Neuronal stem cell (in vitro differentiated cells): ENCODE measurements at regions not wholly inside any gene's neighbourhood (a gene's known extent, or its start where the extent isn't known, plus 50 kb on each side); places are given as distances from the start of the nearest gene placed in this dataset.
"Not testable (repeated sequence)": the region's sequence is repeated elsewhere in the genome, so short reads cannot be mapped to it uniquely, and the experiment has no call there.

Experiments used
- DNase-seq: peaks from one replicate; pipeline ENCODE4 v3.0.0-alpha.2; 2013; ENCODE audit warnings: low spot score
- H2AFZ ChIP-seq: one replicate; pipeline ENCODE4 v1.6.1; 2013; ENCODE audit warnings: mild to moderate bottlenecking, low read length, inconsistent platforms
- H2AK5ac ChIP-seq: 2 replicates; pipeline ENCODE4 v1.6.1; 2013; ENCODE audit warnings: low read depth, mild to moderate bottlenecking, inconsistent platforms, low read length, moderate library complexity, mixed read lengths
- H2BK120ac ChIP-seq: 2 replicates; pipeline ENCODE4 v1.6.1; 2013; ENCODE audit warnings: low read depth, mild to moderate bottlenecking, inconsistent platforms, low read length, moderate library complexity, mixed read lengths
- H2BK12ac ChIP-seq: one replicate; pipeline ENCODE4 v1.6.1; 2013; ENCODE audit warnings: low read length, inconsistent platforms
- H2BK15ac ChIP-seq: 2 replicates; pipeline ENCODE4 v1.6.1; 2013; ENCODE audit warnings: mild to moderate bottlenecking, low read length, inconsistent platforms, mixed read lengths
- H2BK5ac ChIP-seq: one replicate; pipeline ENCODE4 v1.6.1; 2013; ENCODE audit warnings: inconsistent platforms, mild to moderate bottlenecking, low read length, moderate library complexity
- H3K14ac ChIP-seq: one replicate; pipeline ENCODE4 v1.6.1; 2013; ENCODE audit warnings: low read length, inconsistent platforms
- H3K18ac ChIP-seq: 2 replicates; pipeline ENCODE4 v1.6.1; 2013; ENCODE audit warnings: low read length, inconsistent platforms
- H3K23ac ChIP-seq: 2 replicates; pipeline ENCODE4 v1.6.1; 2013; ENCODE audit warnings: low read depth, mild to moderate bottlenecking, mixed read lengths, low read length, inconsistent platforms; ENCODE audit not compliant: poor library complexity
- H3K27ac ChIP-seq: replicated peaks from 3 replicates; pipeline ENCODE4 v1.5.1; 2013; ENCODE audit warnings: low read length, inconsistent platforms
- H3K27me3 ChIP-seq, 3 experiments: 2 replicates each; pipeline ENCODE4 v1.6.1; 2013; ENCODE audit warnings: low read length in 3 of 3, mild to moderate bottlenecking in 2 of 3, inconsistent platforms in 1 of 3, low read depth in 1 of 3, mixed read lengths in 1 of 3, moderate library complexity in 1 of 3; ENCODE audit not compliant: control insufficient read depth in 3 of 3, insufficient read depth in 3 of 3
- H3K36me3 ChIP-seq, 2 donors: replicated peaks in 1 of 2; 2 replicates each; pipeline ENCODE4 v1.6.1; 2013; ENCODE audit warnings: low read length in 2 of 2; ENCODE audit not compliant: control insufficient read depth in 2 of 2, insufficient read depth in 2 of 2
- H3K4ac ChIP-seq: 2 replicates; pipeline ENCODE4 v1.6.1; 2013; ENCODE audit warnings: inconsistent platforms, mild to moderate bottlenecking, low read length, moderate library complexity
- H3K4me1 ChIP-seq, 2 donors: 1 replicate in 1 of 2; 2 replicates in 1 of 2; pipeline ENCODE4 v1.6.1; 2013; ENCODE audit warnings: low read length in 2 of 2, low read depth in 1 of 2; ENCODE audit not compliant: control insufficient read depth in 2 of 2, insufficient read depth in 1 of 2
- H3K4me2 ChIP-seq: one replicate; pipeline ENCODE4 v1.6.1; 2013; ENCODE audit warnings: mild to moderate bottlenecking, low read length, inconsistent platforms; ENCODE audit not compliant: insufficient read depth, poor library complexity, severe bottlenecking
- H3K4me3 ChIP-seq, 2 donors: 2 replicates each; pipeline ENCODE4 v1.5.1; 2013; ENCODE audit warnings: low read length in 2 of 2, mild to moderate bottlenecking in 2 of 2, inconsistent platforms in 1 of 2, moderate library complexity in 1 of 2
- H3K79me1 ChIP-seq: one replicate; pipeline ENCODE4 v1.6.1; 2013; ENCODE audit warnings: low read depth, mild to moderate bottlenecking, inconsistent platforms, low read length, moderate library complexity
- H3K9ac ChIP-seq: one replicate; pipeline ENCODE4 v1.6.1; 2013; ENCODE audit warnings: mild to moderate bottlenecking, low read depth, low read length, inconsistent platforms; ENCODE audit not compliant: poor library complexity
- H3K9me3 ChIP-seq, 2 donors: replicated peaks in 1 of 2; 2 replicates each; pipeline versions ENCODE3 to v1.6.1; 2013; ENCODE audit warnings: low read length in 2 of 2, mild to moderate bottlenecking in 2 of 2, inconsistent platforms in 1 of 2, low read depth in 1 of 2, mixed read lengths in 1 of 2, moderate library complexity in 1 of 2; ENCODE audit not compliant: control insufficient read depth in 2 of 2, insufficient read depth in 1 of 2
- H4K8ac ChIP-seq: one replicate; pipeline ENCODE4 v1.6.1; 2013; ENCODE audit warnings: low read depth, mild to moderate bottlenecking, inconsistent platforms, low read length, moderate library complexity
- H4K91ac ChIP-seq: one replicate; pipeline ENCODE4 v1.6.1; 2013; ENCODE audit warnings: low read length, low read depth, mild to moderate bottlenecking, inconsistent platforms; ENCODE audit not compliant: poor library complexity
- WGBS, 2 donors: extraction: QIAGEN DNeasy Blood & Tissue Kit; methylation state at CpG; one replicate each; pipeline ENCODE4 v1.1.7; 2013; ENCODE audit warnings: missing lambda C conversion rate in 2 of 2, mixed read lengths in 1 of 2; ENCODE audit not compliant: insufficient read length in 2 of 2, insufficient replicate concordance in 1 of 2; ENCODE audit errors: extremely low coverage in 2 of 2; 5-methylcytosine and 5-hydroxymethylcytosine counted together

DNA sequence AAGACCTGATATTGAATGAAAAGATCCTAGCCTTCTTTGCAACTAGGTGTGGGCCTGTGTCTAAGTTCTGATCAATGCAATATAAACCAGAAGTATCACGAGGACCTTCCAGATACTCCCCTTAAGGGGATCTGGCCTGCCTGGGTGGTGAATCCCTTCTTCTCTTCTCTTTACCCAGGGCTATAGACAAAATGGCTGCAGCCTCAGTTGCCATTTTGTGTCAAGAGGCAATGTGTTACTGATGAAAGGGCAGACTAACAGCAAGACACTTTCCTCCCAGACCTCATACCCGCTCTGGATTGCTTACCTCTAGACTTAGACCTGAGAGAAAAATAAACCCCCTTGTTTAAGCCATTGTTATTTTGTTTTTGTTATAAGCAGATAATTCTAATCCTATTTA, 84.5 kb upstream of the CHD6 start:
- H3K27me3 ChIP-seq: no peaks in the 10 kb centered on the region
- H2AK5ac ChIP-seq: no peak overlapping the region
- no peaks in the 10 kb centered on the region for H3K9me3 ChIP-seq
- H3K27ac ChIP-seq: no peak overlapping the region
- H3K79me1 ChIP-seq: no peaks in the 10 kb centered on the region
- H3K36me3 ChIP-seq: no peaks in the 10 kb centered on the region
- whole genome bisulfite sequencing, 2 donors: no CpG with 5 or more reads among the region's 2 CpGs
- H3K23ac ChIP-seq: no peak overlapping the region
- no peak overlapping the region for H2BK120ac ChIP-seq
- no peak overlapping the region for H2AFZ ChIP-seq
- H3K4me2 ChIP-seq: no peak overlapping the region
- no peak overlapping the region for H4K8ac ChIP-seq
- no peak overlapping the region for H4K91ac ChIP-seq
- no peak overlapping the region for H3K14ac ChIP-seq
- H3K4ac ChIP-seq: no peak overlapping the region
- H2BK5ac ChIP-seq: no peak overlapping the region
- DNase-seq: no peak
- no peak overlapping the region for H3K4me3 ChIP-seq
- H3K4me1 ChIP-seq: peaks cover 0 to 2% of the 10 kb centered on the region in 2 donors
- no peak overlapping the region for H2BK12ac ChIP-seq
- no peak overlapping the region for H2BK15ac ChIP-seq
- H3K18ac ChIP-seq: no peak overlapping the region
- H3K9ac ChIP-seq: no peak overlapping the region

DNA sequence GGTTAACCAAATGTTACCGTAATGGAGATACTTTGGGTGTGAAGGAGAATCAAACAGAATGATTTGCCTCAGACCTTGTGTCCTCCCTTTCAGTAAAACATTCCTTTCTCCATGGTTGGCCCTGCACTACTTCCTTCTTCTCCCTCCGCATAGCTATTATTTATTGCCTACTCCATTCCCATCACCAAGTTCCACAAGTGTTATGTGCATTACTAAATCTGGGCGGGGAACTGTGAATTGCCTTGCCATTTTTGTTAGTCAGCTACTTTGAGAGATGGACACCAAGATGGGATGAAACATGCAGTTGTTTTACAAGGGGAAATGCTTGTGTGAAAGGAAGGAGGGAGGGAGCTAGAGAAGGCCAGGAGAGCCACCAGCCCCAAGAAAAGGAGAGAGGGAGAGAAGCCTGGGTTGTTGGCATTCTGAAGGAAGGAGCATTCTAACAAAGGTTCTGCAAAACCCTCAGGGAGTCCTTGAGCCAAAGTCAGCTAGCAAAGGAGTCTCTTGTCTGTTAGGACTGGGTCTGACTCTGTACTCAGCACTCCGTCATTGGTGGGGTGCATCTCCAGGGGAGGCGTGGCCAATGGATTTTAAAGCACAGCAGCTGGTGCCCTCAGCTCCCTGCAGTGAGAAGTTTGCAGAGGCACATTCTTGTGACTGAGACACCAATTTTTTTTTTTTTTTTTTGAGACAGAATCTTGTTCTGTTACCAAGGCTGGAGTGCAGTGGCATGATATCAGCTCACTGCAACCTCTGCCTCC, 83.6 kb upstream of the CHD6 start:
- H3K4ac ChIP-seq: no peak overlapping the region
- no peak overlapping the region for H3K4me2 ChIP-seq
- H3K9ac ChIP-seq: no peak overlapping the region
- H3K27ac ChIP-seq: no peak overlapping the region
- no peak overlapping the region for H2BK12ac ChIP-seq
- WGBS, 2 donors: no CpG with 5 or more reads among the region's 5 CpGs
- no peak for DNase-seq
- no peak overlapping the region for H2BK15ac ChIP-seq
- H2AK5ac ChIP-seq: no peak overlapping the region
- no peaks in the 10 kb centered on the region for H3K36me3 ChIP-seq
- H3K27me3 ChIP-seq: no peaks in the 10 kb centered on the region
- H3K4me3 ChIP-seq: no peak overlapping the region
- no peak overlapping the region for H4K8ac ChIP-seq
- H3K79me1 ChIP-seq: no peaks in the 10 kb centered on the region
- no peak overlapping the region for H4K91ac ChIP-seq
- H3K23ac ChIP-seq: no peak overlapping the region
- no peak overlapping the region for H2BK120ac ChIP-seq
- no peak overlapping the region for H3K18ac ChIP-seq
- no peak overlapping the region for H2BK5ac ChIP-seq
- H3K9me3 ChIP-seq: no peaks in the 10 kb centered on the region
- H3K4me1 ChIP-seq: peaks cover 0 to 2% of the 10 kb centered on the region in 2 donors
- H3K14ac ChIP-seq: no peak overlapping the region
- H2AFZ ChIP-seq: no peak overlapping the region

DNA sequence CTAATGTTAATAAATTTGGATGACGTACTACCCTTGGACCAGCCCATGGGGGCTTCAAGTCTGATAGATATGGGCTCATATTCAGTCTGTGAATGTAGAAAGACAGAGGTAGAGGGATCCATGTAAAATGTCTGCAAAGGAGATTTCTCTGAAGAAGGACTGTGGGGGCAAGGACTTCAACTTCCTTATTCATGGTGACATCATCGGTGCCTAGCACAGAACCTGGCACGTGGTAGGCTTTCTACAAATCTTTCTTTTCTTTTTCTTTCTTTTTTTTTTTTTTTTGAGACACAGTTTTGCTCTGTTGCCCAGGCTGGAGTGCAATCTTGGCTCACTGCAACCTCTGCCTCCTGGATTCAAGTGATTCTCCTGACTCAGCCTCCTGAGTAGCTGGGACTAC, 81.5 kb upstream of the CHD6 start:
- H4K91ac ChIP-seq, H2AFZ ChIP-seq, H3K79me1 ChIP-seq, H3K14ac ChIP-seq, H3K36me3 ChIP-seq, DNase-seq, H2BK120ac ChIP-seq, H3K9me3 ChIP-seq, H3K9ac ChIP-seq, H2BK12ac ChIP-seq, H4K8ac ChIP-seq, H3K23ac ChIP-seq, H2AK5ac ChIP-seq, H3K27ac ChIP-seq, H3K18ac ChIP-seq, H3K4ac ChIP-seq, H2BK15ac ChIP-seq, H3K4me3 ChIP-seq, H3K27me3 ChIP-seq, H3K4me2 ChIP-seq, H3K4me1 ChIP-seq, H2BK5ac ChIP-seq: not testable (repeated sequence)
- no CpG with 5 or more reads among the region's 3 CpGs for WGBS, 2 donors

DNA sequence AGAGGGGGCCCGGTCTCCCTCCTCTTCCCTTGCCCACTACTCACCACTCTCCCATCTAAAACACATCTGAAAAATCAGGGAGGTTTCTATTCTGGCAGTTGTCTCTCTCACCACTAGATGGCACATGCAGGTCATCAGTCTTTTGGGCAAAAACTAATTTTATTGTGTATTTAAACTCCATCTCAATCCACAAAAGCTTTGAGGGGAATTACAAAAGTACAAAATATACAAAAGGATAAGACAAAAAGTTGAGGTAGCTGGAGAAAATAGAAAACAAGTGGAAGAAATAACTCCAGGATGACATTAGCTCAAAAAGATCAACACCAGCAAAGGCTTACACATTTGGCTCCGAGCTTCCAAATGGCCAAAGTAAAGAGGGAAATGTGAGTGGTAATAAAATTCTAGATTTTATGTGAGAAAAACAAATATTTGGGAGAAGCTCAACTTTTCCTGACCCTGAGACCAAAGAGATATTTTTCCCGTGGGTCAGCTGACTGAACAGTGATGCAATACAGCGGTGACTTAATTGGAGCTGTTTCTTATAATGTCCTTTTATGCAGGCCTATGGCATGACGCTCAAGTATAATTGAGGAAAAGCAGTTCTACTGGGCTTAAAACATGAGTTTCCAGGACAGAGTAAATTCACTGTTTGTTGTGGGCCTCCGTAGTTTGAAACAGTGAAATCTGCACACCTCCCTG, 79.8 kb upstream of the CHD6 start:
- Histone ChIP-seq H3K4me2 (no peak overlapping the region), H2BK12ac (no peak overlapping the region), H3K9ac (no peak overlapping the region), H2AK5ac (no peak overlapping the region), H3K4me1 (peaks cover 0 to 4% of the 10 kb centered on the region in 2 donors), H4K91ac (no peak overlapping the region), H3K18ac (no peak overlapping the region), H3K23ac (no peak overlapping the region), H3K9me3 (no peaks in the 10 kb centered on the region), H3K36me3 (no peaks in the 10 kb centered on the region), H3K27me3 (peaks cover 0 to 3% (median 0%) of the 10 kb centered on the region in 3 experiments), H3K79me1 (no peaks in the 10 kb centered on the region), H3K27ac (no peak overlapping the region), H2AFZ (no peak overlapping the region), H2BK15ac (no peak overlapping the region), H3K4me3 (no peak overlapping the region), H4K8ac (no peak overlapping the region), H2BK120ac (no peak overlapping the region), H3K4ac (no peak overlapping the region), H3K14ac (no peak overlapping the region), H2BK5ac (no peak overlapping the region)
- no peak for DNase-seq
- WGBS, 2 donors: no CpG with 5 or more reads among the region's 6 CpGs
